GM06990 (cell line): ENCODE measurements at regions not wholly inside any gene's neighbourhood (a gene's known extent, or its start where the extent isn't known, plus 50 kb on each side); places are given as distances from the start of the nearest gene placed in this dataset.

Experiments
- DNase-seq: peaks from one replicate; pipeline ENCODE4 v3.0.0-alpha.2; 2011; ENCODE audit not compliant: insufficient read length; ENCODE audit errors: extremely low read depth
- H3K27me3 ChIP-seq: replicated peaks from 2 replicates; pipeline ENCODE4 v1.6.0; 2011; ENCODE audit warnings: low read length; ENCODE audit not compliant: control insufficient read depth, insufficient read depth
- H3K36me3 ChIP-seq: 2 replicates; pipeline ENCODE4 v1.5.1; 2011; ENCODE audit warnings: low read length; ENCODE audit not compliant: control insufficient read depth, insufficient read depth
- H3K4me3 ChIP-seq: replicated peaks from 2 replicates; pipeline ENCODE4 v1.5.1; 2011; ENCODE audit warnings: low read depth, mild to moderate bottlenecking, control low read depth, low read length
- CTCF ChIP-seq: IDR thresholded peaks from 2 replicates; pipeline ENCODE4 v1.5.1; 2011; ENCODE audit warnings: low read length, control low read depth, mild to moderate bottlenecking, inconsistent platforms; ENCODE audit not compliant: insufficient read depth, poor library complexity, severe bottlenecking

DNA sequence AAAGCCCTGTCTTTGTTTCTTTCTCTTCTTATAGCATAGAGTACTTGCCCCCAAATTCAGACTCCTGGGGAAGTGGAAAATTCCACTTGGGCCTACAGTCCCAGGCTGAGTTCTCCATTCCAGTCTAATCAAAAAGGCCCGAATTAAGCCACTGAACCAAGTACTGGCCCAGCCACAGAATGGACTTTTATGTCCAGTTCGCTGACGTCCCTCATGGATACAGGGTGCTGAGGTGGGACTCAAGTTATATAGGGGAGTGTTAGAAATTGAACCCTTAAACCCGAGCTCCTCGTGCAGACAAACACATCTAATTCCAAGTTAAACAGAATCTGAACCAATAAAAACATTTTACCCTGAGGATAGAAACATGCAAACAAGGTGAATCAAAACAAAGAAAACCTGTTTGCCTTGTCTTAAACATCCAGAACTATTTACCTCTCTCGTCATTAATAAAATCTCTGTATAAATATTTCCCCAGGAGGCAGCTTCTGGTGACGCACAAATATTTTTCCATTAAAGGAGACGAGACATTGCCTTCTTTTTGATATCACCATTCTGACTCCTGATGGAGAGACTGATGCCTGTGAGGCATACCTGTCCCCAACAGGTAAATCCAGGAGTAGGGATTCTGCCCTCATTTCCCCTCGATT is 136.8 kb upstream of the ARL4C start:
- TF ChIP-seq CTCF, result no peak
- no peaks in the 10 kb centered on the region for H3K36me3 ChIP-seq
- no peak overlapping the region for H3K4me3 ChIP-seq
- no peaks in the 10 kb centered on the region for H3K27me3 ChIP-seq
- no peak for DNase-seq

DNA sequence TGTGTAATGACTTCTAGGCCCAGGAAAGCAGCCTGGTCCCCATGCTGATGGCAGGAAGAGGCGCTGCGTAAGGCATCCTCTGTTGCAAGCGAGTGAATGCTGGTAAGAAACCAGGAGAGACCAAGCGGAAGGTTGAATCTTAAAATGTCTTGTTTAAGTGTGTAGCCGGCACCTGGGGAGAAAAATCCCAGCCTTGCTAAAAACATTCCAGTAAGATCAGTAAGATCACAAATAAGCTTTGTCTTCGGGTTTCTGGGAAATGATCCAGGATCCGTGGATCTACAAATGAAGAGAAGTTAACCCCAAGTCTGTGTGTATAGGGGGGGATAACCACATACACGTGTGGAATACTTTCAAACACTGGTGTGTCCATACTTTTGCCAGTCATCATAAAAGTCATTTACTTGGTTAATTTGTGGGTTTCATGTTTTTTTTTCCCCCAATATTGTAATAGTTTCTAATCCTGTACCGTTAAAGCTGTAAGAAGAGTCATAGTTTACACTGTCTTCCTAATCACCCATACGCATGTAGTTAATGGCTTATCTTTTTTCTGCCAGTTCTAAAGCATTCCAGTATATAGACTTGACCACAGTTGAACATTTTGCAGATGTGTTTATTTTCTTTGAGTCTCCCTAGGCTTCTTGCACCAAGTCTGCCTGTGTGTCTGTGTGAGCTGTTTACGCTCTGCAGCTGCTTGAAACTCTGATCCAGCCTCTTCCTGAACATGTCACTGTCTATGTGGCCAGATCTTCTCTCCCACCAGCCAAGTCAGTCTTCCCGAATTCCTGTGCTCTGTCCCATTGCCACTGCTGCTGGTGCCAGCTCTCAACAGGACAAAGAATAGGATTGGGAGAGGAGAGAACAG is 135.9 kb upstream of the ARL4C start:
- no peaks in the 10 kb centered on the region for H3K27me3 ChIP-seq
- no peaks in the 10 kb centered on the region for H3K36me3 ChIP-seq
- no peak for TF ChIP-seq CTCF
- DNase-seq, result no peak
- H3K4me3 ChIP-seq, result no peak overlapping the region

GRCh38 chr2:234631646-234632514 is 135.0 kb upstream of the ARL4C start:
- Histone ChIP-seq H3K27me3 (no peaks in the 10 kb centered on the region), H3K36me3 (no peaks in the 10 kb centered on the region), H3K4me3 (no peak overlapping the region)
- no peak for DNase-seq
- no peak for TF ChIP-seq CTCF

DNA sequence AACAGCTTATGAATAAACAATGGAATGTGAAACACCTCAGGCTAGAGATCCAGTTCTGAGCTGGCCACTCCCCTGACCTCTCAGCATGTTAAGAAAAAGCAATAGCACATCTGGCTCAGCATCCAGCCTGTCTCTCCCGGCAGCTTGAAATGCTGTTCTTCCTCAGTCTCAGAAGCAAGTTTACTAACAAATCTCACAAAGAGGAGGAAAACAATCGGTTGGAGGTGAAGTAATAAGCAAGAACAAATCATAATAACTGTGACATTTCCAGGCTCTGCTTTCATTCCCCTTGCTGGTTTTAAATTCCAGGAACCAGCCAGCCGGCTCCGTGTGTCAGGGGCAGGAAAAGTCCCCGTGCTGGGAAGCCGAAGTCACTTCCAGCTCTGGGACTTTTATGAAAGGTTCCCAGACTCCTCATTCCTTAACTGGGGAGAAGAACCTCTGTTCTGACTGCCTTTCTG is 133.9 kb upstream of the ARL4C start:
- Histone ChIP-seq H3K4me3 (no peak overlapping the region), H3K36me3 (no peaks in the 10 kb centered on the region), H3K27me3 (no peaks in the 10 kb centered on the region)
- no peak for TF ChIP-seq CTCF
- no peak for DNase-seq

DNA sequence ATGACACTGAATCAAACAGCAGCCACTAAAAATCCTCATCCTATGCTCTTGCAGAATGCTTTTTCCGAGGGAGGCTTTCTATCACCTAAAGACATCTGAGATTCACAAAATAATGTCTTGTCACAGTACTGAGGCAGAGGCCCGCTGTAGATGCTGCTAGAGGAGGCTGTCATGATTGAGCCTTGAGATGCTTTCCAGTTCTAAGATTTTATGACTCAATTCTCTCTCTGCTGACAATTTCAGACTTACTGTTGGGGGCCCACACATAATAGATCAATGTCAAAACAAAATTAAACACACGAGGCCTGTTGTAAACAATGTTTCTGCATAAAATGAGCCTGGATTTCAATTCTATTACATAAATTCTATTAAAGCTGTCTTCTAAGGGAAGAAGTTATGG is 132.7 kb upstream of the ARL4C start:
- Histone ChIP-seq H3K27me3 (no peaks in the 10 kb centered on the region), H3K36me3 (no peaks in the 10 kb centered on the region), H3K4me3 (no peak overlapping the region)
- no peak for TF ChIP-seq CTCF
- no peak for DNase-seq
